IMR-90 (cell line): ENCODE measurements at regions not wholly inside any gene's neighbourhood (a gene's known extent, or its start where the extent isn't known, plus 50 kb on each side); places are given as distances from the start of the nearest gene placed in this dataset.

Experiments
- ATAC-seq: fragments of 200-7000 bp; cut with Tn5 transposase; 2 replicates; pipeline ENCODE4 v1.9.1; 2020; ENCODE audit warnings: low read depth, mild to moderate bottlenecking, moderate library complexity
- BruUV-seq: library from RNA; stranded (reverse); fragments of 400-500 nt; replicated peaks from 2 replicates; lab custom pipeline; 2021; lab: Mats Ljungman, UMichigan
- CTCF ChIA-PET: fragments of 300-600 bp; formaldehyde crosslinking; extraction: SDS; loops from one replicate; lab custom pipeline; 2021; ENCODE audit warnings: antibody characterized with exemption; lab: Yijun Ruan, JAX
- POLR2A ChIA-PET: fragments of 300-600 bp; sonication (Branson Sonifier 250); formaldehyde crosslinking; loops from one replicate; lab custom pipeline; 2022; ENCODE audit warnings: antibody characterized with exemption; ENCODE audit not compliant: unreplicated experiment; lab: Charles Lee
- DNase-seq: peaks from one replicate; pipeline ENCODE4 v3.0.0; 2013
- H2AFZ ChIP-seq: replicated peaks from 2 replicates; pipeline ENCODE3; 2013; ENCODE audit warnings: low read length, mild to moderate bottlenecking; ENCODE audit not compliant: poor library complexity
- H2AK5ac ChIP-seq: 2 replicates; pipeline ENCODE4 v1.6.1; 2013; ENCODE audit warnings: low read depth, low read length, inconsistent platforms
- H2AK9ac ChIP-seq: replicated peaks from 2 replicates; pipeline ENCODE3; 2013; ENCODE audit warnings: mild to moderate bottlenecking, low read depth, low read length, moderate library complexity; ENCODE audit not compliant: poor library complexity
- H2BK120ac ChIP-seq: 2 replicates; pipeline ENCODE4 v1.6.1; 2013; ENCODE audit warnings: low read depth, low read length, inconsistent platforms
- H2BK15ac ChIP-seq: 3 replicates; pipeline ENCODE4 v1.6.1; 2013; ENCODE audit warnings: low read depth, low read length, inconsistent platforms
- H2BK20ac ChIP-seq: 2 replicates; pipeline ENCODE4 v1.6.1; 2013; ENCODE audit warnings: low read depth, mild to moderate bottlenecking, inconsistent platforms, low read length, moderate library complexity
- H2BK5ac ChIP-seq: 2 replicates; pipeline ENCODE4 v1.6.1; 2013; ENCODE audit warnings: mild to moderate bottlenecking, low read depth, low read length, inconsistent platforms; ENCODE audit not compliant: poor library complexity, severe bottlenecking
- H3K14ac ChIP-seq: replicated peaks from 2 replicates; pipeline ENCODE4 v1.6.1; 2013; ENCODE audit warnings: low read depth, low read length, inconsistent platforms
- H3K18ac ChIP-seq: 2 replicates; pipeline ENCODE4 v1.6.1; 2013; ENCODE audit warnings: low read depth, low read length, control low read depth
- H3K23ac ChIP-seq: 2 replicates; pipeline ENCODE4 v1.6.1; 2013; ENCODE audit warnings: low read depth, low read length, inconsistent platforms
- H3K27ac ChIP-seq: 2 replicates; pipeline ENCODE4 v1.5.1; 2013; ENCODE audit warnings: mild to moderate bottlenecking, control low read depth, low read length; ENCODE audit not compliant: insufficient read depth
- H3K27me3 ChIP-seq: 2 replicates; pipeline ENCODE4 v1.6.1; 2013; ENCODE audit warnings: low read length; ENCODE audit not compliant: control insufficient read depth, insufficient read depth
- H3K36me3 ChIP-seq: 2 replicates; pipeline ENCODE4 v1.6.1; 2013; ENCODE audit warnings: low read length, mixed read lengths; ENCODE audit not compliant: control insufficient read depth, insufficient read depth
- H3K4ac ChIP-seq: 2 replicates; pipeline ENCODE4 v1.6.1; 2013; ENCODE audit warnings: low read depth, low read length, inconsistent platforms
- H3K4me1 ChIP-seq: 2 replicates; pipeline ENCODE4 v1.6.1; 2013; ENCODE audit warnings: low read length, mixed read lengths; ENCODE audit not compliant: control insufficient read depth, insufficient read depth
- H3K4me2 ChIP-seq: 2 replicates; pipeline ENCODE4 v1.6.1; 2013; ENCODE audit warnings: low read depth, mild to moderate bottlenecking, control low read depth, low read length, moderate library complexity
- H3K4me3 ChIP-seq: 2 replicates; pipeline ENCODE4 v1.5.1; 2013; ENCODE audit warnings: low read depth, mild to moderate bottlenecking, control low read depth, low read length, moderate library complexity; ENCODE audit not compliant: insufficient read depth
- H3K56ac ChIP-seq: 2 replicates; pipeline ENCODE4 v1.6.1; 2013; ENCODE audit warnings: low read length, inconsistent platforms; ENCODE audit not compliant: insufficient read depth; ENCODE audit errors: extremely low read depth
- H3K79me1 ChIP-seq, 2 experiments: 2 replicates each; pipeline ENCODE4 v1.6.1; 2013; ENCODE audit warnings: low read length in 2 of 2, inconsistent platforms in 1 of 2, low read depth in 1 of 2
- H3K9ac ChIP-seq: 2 replicates; pipeline ENCODE4 v1.6.1; 2013; ENCODE audit warnings: low read depth, low read length, control low read depth
- H3K9me1 ChIP-seq: 2 replicates; pipeline ENCODE4 v1.6.1; 2013; ENCODE audit warnings: low read length, inconsistent platforms; ENCODE audit not compliant: insufficient read depth
- H3K9me3 ChIP-seq: 2 replicates; pipeline ENCODE4 v1.6.1; 2013; ENCODE audit warnings: low read length; ENCODE audit not compliant: control insufficient read depth, insufficient read depth
- H4K20me1 ChIP-seq: 2 replicates; pipeline ENCODE4 v1.6.1; 2013; ENCODE audit warnings: low read length, inconsistent platforms; ENCODE audit not compliant: insufficient read depth
- H4K5ac ChIP-seq: 2 replicates; pipeline ENCODE4 v1.6.1; 2013; ENCODE audit warnings: mild to moderate bottlenecking, low read depth, low read length, control low read depth
- H4K8ac ChIP-seq, 2 experiments: 2 replicates each; pipeline ENCODE4 v1.6.1; 2013; ENCODE audit warnings: low read depth in 2 of 2, low read length in 2 of 2, control low read depth in 1 of 2, inconsistent platforms in 1 of 2
- H4K91ac ChIP-seq: 2 replicates; pipeline ENCODE4 v1.6.1; 2013; ENCODE audit warnings: low read depth, low read length, inconsistent platforms; ENCODE audit not compliant: insufficient read depth
- BHLHE40 ChIP-seq: fragments of 150-350 bp; IDR thresholded peaks from 2 replicates; pipeline ENCODE4 v1.6.1; 2016; ENCODE audit warnings: mild to moderate bottlenecking, low read depth, low read length
- CEBPB ChIP-seq: IDR thresholded peaks from 2 replicates; pipeline ENCODE4 v1.6.1; 2012; ENCODE audit warnings: low read depth, low read length, improper control_type of control experiment
- CHD1 ChIP-seq: IDR thresholded peaks from 2 replicates; pipeline ENCODE4 v1.6.1; 2012; ENCODE audit warnings: low read depth, low read length, improper control_type of control experiment
- FOS ChIP-seq: fragments of 150-350 bp; IDR thresholded peaks from 2 replicates; pipeline ENCODE4 v1.6.1; 2016; ENCODE audit warnings: low read depth, low read length
- MAFK ChIP-seq: IDR thresholded peaks from 2 replicates; pipeline ENCODE4 v1.6.1; 2012; ENCODE audit warnings: low read depth, low read length, improper control_type of control experiment
- MAZ ChIP-seq: IDR thresholded peaks from 2 replicates; pipeline ENCODE4 v1.6.1; 2012; ENCODE audit warnings: low read depth, mild to moderate bottlenecking, low read length, improper control_type of control experiment, moderate library complexity, borderline replicate concordance
- MXI1 ChIP-seq: IDR thresholded peaks from 2 replicates; pipeline ENCODE4 v1.6.1; 2012; ENCODE audit warnings: low read depth, mild to moderate bottlenecking, low read length, moderate library complexity, borderline replicate concordance
- NFE2L2 ChIP-seq: fragments of 150-350 bp; IDR thresholded peaks from 2 replicates; pipeline ENCODE4 v1.6.1; 2016; ENCODE audit warnings: low read depth, mild to moderate bottlenecking, low read length
- POLR2A ChIP-seq: IDR thresholded peaks from 2 replicates; pipeline ENCODE4 v1.6.1; 2012; ENCODE audit warnings: mild to moderate bottlenecking, low read depth, low read length
- RAD21 ChIP-seq: IDR thresholded peaks from 2 replicates; pipeline ENCODE4 v1.6.1; 2012; ENCODE audit warnings: low read length, improper control_type of control experiment
- RCOR1 ChIP-seq: IDR thresholded peaks from 2 replicates; pipeline ENCODE4 v1.6.1; 2012; ENCODE audit warnings: mild to moderate bottlenecking, low read length, improper control_type of control experiment; ENCODE audit not compliant: insufficient replicate concordance
- RFX5 ChIP-seq: IDR thresholded peaks from 2 replicates; pipeline ENCODE4 v1.8.0; 2012; ENCODE audit warnings: low read depth, mild to moderate bottlenecking, low read length, moderate library complexity
- SMC3 ChIP-seq: fragments of 150-350 bp; IDR thresholded peaks from 2 replicates; pipeline ENCODE4 v1.6.1; 2016; ENCODE audit warnings: low read depth, mild to moderate bottlenecking, antibody characterized with exemption, low read length, moderate library complexity
- WGBS, 2 experiments: methylation state at CpG; one replicate each; pipeline versions ENCODE4 v1.1.5 to v1.1.7; 2013; ENCODE audit warnings: missing lambda C conversion rate in 2 of 2; ENCODE audit not compliant: insufficient read length in 1 of 2; ENCODE audit errors: extremely low coverage in 2 of 2; 5-methylcytosine and 5-hydroxymethylcytosine counted together
- dilution Hi-C: fragments of 300-500 bp; cut with HindIII; formaldehyde crosslinking; loops from one replicate; pipeline ENCODE4 v1.14.3; 2018; ENCODE audit warnings: low sequenced_read_pairs; ENCODE audit not compliant: unreplicated experiment
- in situ Hi-C: fragments of 300-500 bp; cut with MboI; formaldehyde crosslinking; loops from 3 replicates; pipeline ENCODE4 v1.14.3; 2019; ENCODE audit warnings: low sequenced_read_pairs, inconsistent platforms, mixed read lengths
- intact Hi-C: fragments of 100-400 bp; cut with micrococcal nuclease; formaldehyde crosslinking; loops from 2 replicates; pipeline ENCODE4 v1.10.0; 2022
- TF ChIP-seq, protein P1 (sequence below): conservative IDR thresholded peaks from 2 replicates; pipeline ENCODE4 v1.5.1; 2012; ENCODE audit warnings: mild to moderate bottlenecking, low read depth, low read length, improper control_type of control experiment
- TF ChIP-seq, protein P2 (sequence below): fragments of 150-350 bp; IDR thresholded peaks from 2 replicates; pipeline ENCODE4 v1.6.1; 2017; ENCODE audit warnings: mild to moderate bottlenecking, antibody characterized with exemption, low read length, low read depth
- TF ChIP-seq, protein P3 (sequence below): fragments of 150-350 bp; IDR thresholded peaks from 2 replicates; pipeline ENCODE4 v1.6.1; 2016; ENCODE audit warnings: low read depth, mild to moderate bottlenecking, low read length, moderate library complexity, borderline replicate concordance

DNA sequence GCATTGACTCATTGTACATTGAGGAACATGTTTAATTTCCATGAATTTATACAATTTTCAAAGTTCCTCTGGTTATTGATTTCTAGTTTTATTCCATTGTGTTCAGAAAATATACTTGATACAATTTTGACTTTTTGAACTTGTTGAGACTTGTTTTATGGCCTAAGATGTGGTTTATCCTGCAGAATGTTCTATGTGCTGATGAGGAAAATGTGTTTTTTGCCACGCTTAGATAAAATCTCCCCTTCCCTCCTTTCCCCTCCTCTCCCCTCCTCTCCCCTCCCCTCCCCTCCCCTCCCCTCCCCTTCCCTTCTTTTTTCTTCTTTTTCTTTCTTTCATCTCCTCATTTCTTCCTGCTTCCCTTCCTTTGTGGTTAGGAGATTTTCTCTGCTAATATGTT is 470.8 kb upstream of the MAP3K7 start:
- dilution Hi-C loops, result no loop called here
- H3K23ac ChIP-seq, result no peak overlapping the region
- no peak overlapping the region for H2AK5ac ChIP-seq
- ATAC-seq, result no peak
- H3K18ac ChIP-seq, result no peak overlapping the region
- no peak overlapping the region for H4K8ac ChIP-seq
- no peaks in the 10 kb centered on the region for H3K79me1 ChIP-seq
- no peak overlapping the region for H4K91ac ChIP-seq
- no peak for TF ChIP-seq MAFK
- no peak for TF ChIP-seq RAD21
- no peak for TF ChIP-seq POLR2A
- TF ChIP-seq, protein P1, sequence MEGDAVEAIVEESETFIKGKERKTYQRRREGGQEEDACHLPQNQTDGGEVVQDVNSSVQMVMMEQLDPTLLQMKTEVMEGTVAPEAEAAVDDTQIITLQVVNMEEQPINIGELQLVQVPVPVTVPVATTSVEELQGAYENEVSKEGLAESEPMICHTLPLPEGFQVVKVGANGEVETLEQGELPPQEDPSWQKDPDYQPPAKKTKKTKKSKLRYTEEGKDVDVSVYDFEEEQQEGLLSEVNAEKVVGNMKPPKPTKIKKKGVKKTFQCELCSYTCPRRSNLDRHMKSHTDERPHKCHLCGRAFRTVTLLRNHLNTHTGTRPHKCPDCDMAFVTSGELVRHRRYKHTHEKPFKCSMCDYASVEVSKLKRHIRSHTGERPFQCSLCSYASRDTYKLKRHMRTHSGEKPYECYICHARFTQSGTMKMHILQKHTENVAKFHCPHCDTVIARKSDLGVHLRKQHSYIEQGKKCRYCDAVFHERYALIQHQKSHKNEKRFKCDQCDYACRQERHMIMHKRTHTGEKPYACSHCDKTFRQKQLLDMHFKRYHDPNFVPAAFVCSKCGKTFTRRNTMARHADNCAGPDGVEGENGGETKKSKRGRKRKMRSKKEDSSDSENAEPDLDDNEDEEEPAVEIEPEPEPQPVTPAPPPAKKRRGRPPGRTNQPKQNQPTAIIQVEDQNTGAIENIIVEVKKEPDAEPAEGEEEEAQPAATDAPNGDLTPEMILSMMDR, result no peak
- no peak for TF ChIP-seq FOS
- no peak for TF ChIP-seq CHD1
- no peak for TF ChIP-seq RCOR1
- TF ChIP-seq MAZ, result no peak
- TF ChIP-seq SMC3, result no peak
- no peak for TF ChIP-seq NFE2L2
- no peak for TF ChIP-seq MXI1
- TF ChIP-seq, protein P2, sequence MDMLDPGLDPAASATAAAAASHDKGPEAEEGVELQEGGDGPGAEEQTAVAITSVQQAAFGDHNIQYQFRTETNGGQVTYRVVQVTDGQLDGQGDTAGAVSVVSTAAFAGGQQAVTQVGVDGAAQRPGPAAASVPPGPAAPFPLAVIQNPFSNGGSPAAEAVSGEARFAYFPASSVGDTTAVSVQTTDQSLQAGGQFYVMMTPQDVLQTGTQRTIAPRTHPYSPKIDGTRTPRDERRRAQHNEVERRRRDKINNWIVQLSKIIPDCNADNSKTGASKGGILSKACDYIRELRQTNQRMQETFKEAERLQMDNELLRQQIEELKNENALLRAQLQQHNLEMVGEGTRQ, result no peak
- no peak for TF ChIP-seq CEBPB
- no peak for TF ChIP-seq RFX5
- TF ChIP-seq BHLHE40, result no peak
- TF ChIP-seq, protein P3, sequence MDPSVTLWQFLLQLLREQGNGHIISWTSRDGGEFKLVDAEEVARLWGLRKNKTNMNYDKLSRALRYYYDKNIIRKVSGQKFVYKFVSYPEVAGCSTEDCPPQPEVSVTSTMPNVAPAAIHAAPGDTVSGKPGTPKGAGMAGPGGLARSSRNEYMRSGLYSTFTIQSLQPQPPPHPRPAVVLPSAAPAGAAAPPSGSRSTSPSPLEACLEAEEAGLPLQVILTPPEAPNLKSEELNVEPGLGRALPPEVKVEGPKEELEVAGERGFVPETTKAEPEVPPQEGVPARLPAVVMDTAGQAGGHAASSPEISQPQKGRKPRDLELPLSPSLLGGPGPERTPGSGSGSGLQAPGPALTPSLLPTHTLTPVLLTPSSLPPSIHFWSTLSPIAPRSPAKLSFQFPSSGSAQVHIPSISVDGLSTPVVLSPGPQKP, result no peak
- no peak overlapping the region for H4K5ac ChIP-seq
- intact Hi-C loops, result no loop called here
- no peak overlapping the region for H2BK120ac ChIP-seq
- H2BK15ac ChIP-seq, result no peak overlapping the region
- H2AFZ ChIP-seq, result no peak overlapping the region
- no peak overlapping the region for H3K4me2 ChIP-seq
- no peak overlapping the region for H3K27ac ChIP-seq
- no peak overlapping the region for H3K4ac ChIP-seq
- no peak overlapping the region for H3K9ac ChIP-seq
- ChIA-PET CTCF (no interaction called here), POLR2A (no interaction called here)
- H3K27me3 ChIP-seq, result no peaks in the 10 kb centered on the region
- H3K4me1 ChIP-seq, result no peaks in the 10 kb centered on the region
- no peaks in the 10 kb centered on the region for H4K20me1 ChIP-seq
- H2AK9ac ChIP-seq, result no peak overlapping the region
- no peaks in the 10 kb centered on the region for H3K9me3 ChIP-seq
- DNase-seq, result no peak
- H3K9me1 ChIP-seq, result no peaks in the 10 kb centered on the region
- H2BK5ac ChIP-seq, result no peak overlapping the region
- in situ Hi-C loops, result no loop called here
- no peak overlapping the region for H2BK20ac ChIP-seq
- no peaks in the 10 kb centered on the region for H3K36me3 ChIP-seq
- no CpG with 5 or more reads among the region's 1 CpG for WGBS, 2 experiments
- no peak overlapping the region for H3K4me3 ChIP-seq
- H3K14ac ChIP-seq, result no peak overlapping the region
- H3K56ac ChIP-seq, result no peak overlapping the region
- BruUV-seq, result no TSS peak
